T-helper 17 cell (primary cell): ENCODE measurements at regions not wholly inside any gene's neighbourhood (a gene's known extent, or its start where the extent isn't known, plus 50 kb on each side); places are given as distances from the start of the nearest gene placed in this dataset.

Experiments
- ATAC-seq: fragments of 150-1000 bp; cut with Tn5 transposase; 2 replicates; pipeline ENCODE4 v1.10.0; 2021; ENCODE audit warnings: mild to moderate bottlenecking, moderate library complexity
- DNase-seq, 3 donors: peaks; one replicate each; pipeline versions ENCODE4 v3.0.0 to v3.0.0-alpha.2; 2020 to 2021
- H3K9me3 ChIP-seq: one replicate; pipeline ENCODE4 v1.7.0; 2013; ENCODE audit warnings: low read length, mild to moderate bottlenecking; ENCODE audit not compliant: control insufficient read depth, poor library complexity, severe bottlenecking
- H3K27ac Mint-ChIP-seq: one replicate; pipeline ENCODE4 v1.8.0; 2022; ENCODE audit warnings: mild to moderate bottlenecking, moderate library complexity, mixed read lengths
- H3K27me3 Mint-ChIP-seq: one replicate; pipeline ENCODE4 v1.8.0; 2022; ENCODE audit warnings: mixed read lengths
- H3K36me3 Mint-ChIP-seq: one replicate; pipeline ENCODE4 v1.8.0; 2022; ENCODE audit warnings: low read depth, mixed read lengths
- H3K4me1 Mint-ChIP-seq: one replicate; pipeline ENCODE4 v1.8.0; 2022; ENCODE audit warnings: mild to moderate bottlenecking, mixed read lengths
- H3K4me3 Mint-ChIP-seq: one replicate; pipeline ENCODE4 v1.8.0; 2022; ENCODE audit warnings: mild to moderate bottlenecking, moderate library complexity, mixed read lengths

DNA sequence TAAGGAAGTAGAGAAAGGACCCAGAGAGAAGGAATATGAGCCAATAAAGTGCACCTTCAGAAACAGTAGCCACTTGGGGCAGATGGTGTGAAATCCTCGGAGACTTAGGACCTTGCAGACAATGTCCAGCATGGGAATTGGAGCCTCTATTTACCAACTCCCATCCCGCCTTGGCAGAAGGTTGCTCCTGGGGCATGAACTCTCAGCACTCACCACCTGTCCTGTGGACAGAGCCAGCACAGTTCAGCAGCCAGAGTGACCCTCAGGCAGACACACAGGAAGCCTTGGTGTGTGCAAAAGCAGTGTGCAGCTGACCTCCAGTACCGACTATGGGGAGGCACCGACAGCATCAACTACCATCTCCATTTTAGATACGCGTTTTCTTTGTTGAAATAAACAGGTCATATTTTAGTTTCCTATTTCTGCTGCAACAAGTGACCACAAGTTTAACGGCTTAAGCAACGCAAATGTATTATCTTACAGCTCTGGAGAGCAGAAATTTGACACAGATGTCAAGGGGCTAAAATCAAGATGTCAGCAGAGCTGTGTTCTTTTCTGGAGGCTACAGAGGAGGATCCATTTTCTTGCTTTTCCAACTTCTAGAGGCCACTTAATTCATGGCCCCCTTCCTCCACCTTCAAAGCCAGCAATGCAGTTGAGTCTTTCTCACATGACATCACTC lies 428.1 kb downstream of the MED13L start:
- H3K9me3 ChIP-seq, result no peaks in the 10 kb centered on the region
- Mint-ChIP-seq H3K4me3 (no peak overlapping the region), H3K27ac (no peak overlapping the region), H3K4me1 (no peaks in the 10 kb centered on the region), H3K36me3 (no peaks in the 10 kb centered on the region), H3K27me3 (peaks cover 5% of the 10 kb centered on the region)
- no peak for ATAC-seq
- no peak for DNase-seq

DNA sequence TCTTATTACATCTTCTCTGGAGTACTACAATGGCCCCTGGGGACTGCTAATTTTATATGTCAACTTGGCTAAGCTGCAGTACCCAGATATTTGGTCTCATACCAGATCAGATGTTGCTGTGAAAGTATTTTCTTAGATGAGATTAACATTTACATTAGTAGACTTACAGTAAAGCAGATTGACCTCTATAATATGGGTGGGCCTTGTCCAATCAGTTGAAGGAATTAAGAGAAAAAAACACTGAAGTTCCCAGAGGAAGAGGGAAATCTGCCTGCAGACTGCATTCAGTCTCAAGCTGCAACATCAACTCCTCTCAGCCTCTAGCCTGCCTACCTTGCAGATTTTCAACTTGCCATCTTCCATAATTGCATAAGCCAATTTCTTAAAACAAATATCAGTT lies 430.1 kb downstream of the MED13L start:
- no peak overlapping the region for H3K4me3 Mint-ChIP-seq
- no peaks in the 10 kb centered on the region for H3K4me1 Mint-ChIP-seq
- peaks cover 5% of the 10 kb centered on the region for H3K27me3 Mint-ChIP-seq
- no peak overlapping the region for H3K27ac Mint-ChIP-seq
- ATAC-seq, result no peak
- H3K9me3 ChIP-seq, result no peaks in the 10 kb centered on the region
- no peak for DNase-seq
- H3K36me3 Mint-ChIP-seq, result no peaks in the 10 kb centered on the region

DNA sequence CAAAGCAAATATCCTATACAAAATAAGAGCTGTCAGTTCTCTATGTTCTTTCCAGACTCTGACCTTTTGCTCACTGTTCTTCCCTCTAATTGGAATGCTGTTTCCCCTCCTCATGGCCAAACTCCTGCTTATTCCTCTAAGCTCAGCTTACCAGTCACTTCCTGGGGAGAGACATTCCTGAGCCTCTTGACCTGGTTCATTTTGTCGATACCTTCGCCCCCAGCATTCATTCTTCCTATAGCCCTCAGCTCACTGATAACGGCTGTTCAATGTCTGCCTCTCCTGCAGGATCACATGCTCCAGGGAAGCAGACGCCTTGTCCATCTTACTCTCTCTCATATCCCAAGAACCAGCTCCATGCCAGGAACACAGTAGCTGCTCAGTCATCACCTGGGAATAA lies 431.0 kb downstream of the MED13L start:
- no peaks in the 10 kb centered on the region for H3K36me3 Mint-ChIP-seq
- no peaks in the 10 kb centered on the region for H3K4me1 Mint-ChIP-seq
- no peak overlapping the region for H3K4me3 Mint-ChIP-seq
- H3K27me3 Mint-ChIP-seq, result peaks cover 5% of the 10 kb centered on the region
- H3K9me3 ChIP-seq, result no peaks in the 10 kb centered on the region
- DNase-seq (no peak), ATAC-seq (no peak)
- no peak overlapping the region for H3K27ac Mint-ChIP-seq

DNA sequence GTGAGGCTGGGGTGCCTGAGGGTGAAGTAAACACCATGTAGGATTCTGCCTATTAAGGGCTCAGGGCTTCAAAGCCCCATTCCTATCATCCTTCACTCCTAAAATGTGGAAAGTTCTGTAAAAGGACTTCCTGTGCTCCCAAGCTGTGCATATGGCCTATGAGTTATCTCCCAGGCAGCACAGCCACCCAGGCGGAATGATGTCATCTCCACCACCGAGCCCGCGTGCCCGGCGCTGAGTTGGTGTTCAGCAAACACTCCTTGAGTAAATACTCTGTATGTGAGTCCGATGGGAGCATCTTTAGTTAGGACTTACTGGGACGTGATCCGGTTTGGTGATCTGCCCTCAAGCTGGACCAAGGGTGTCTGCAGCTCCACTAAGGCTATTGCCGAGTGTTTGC lies 437.3 kb downstream of the MED13L start:
- ATAC-seq (no peak), DNase-seq (no peak)
- Mint-ChIP-seq H3K36me3 (no peaks in the 10 kb centered on the region), H3K27me3 (no peaks in the 10 kb centered on the region), H3K4me3 (no peak overlapping the region), H3K27ac (no peak overlapping the region), H3K4me1 (no peaks in the 10 kb centered on the region)
- H3K9me3 ChIP-seq, result no peaks in the 10 kb centered on the region

DNA sequence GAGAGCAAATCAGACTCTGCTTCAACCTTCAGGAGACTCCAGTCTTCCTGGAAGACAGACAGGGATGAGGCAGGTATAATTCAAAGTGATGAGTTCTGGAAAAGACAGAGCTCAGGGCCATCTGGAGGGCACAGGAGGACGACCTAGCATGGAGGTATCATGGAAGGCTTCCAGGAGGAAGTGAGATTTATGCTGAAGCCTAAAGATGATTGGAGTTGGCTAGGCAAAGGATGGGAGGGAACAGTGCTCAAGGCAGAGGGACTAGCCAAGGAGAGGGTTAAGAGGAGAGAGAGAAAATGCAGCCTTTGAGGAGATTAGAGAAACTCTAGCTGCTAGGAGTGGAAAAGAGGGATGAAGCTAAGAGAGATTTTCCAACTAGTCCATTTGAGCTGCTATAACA lies 438.5 kb downstream of the MED13L start:
- Mint-ChIP-seq H3K27me3 (no peaks in the 10 kb centered on the region), H3K27ac (no peak overlapping the region)
- no peak for DNase-seq

DNA sequence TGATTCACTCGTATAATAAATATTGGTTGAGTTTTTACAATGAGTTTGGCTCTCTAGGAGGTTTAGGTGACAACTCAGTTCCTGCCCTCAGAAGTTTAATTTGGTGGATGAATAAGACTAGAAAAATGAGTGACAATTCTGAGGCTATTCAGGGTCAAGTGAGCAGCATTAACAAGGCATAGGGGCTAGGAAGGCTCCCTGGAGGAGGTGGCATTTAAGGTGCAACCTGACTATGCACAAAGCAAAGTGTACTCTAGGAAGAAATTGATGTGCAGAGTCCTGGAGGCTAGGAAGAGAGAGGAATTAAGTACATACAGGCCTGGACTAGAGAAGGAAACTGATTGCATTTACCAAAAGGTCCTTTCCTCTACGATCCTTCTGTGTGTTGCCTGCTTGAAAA lies 440.3 kb downstream of the MED13L start:
- H3K4me3 Mint-ChIP-seq, result no peak overlapping the region
- no peaks in the 10 kb centered on the region for H3K9me3 ChIP-seq
- no peak for DNase-seq
- no peaks in the 10 kb centered on the region for H3K27me3 Mint-ChIP-seq
- ATAC-seq, result no peak
- no peak overlapping the region for H3K27ac Mint-ChIP-seq
- no peaks in the 10 kb centered on the region for H3K4me1 Mint-ChIP-seq
- H3K36me3 Mint-ChIP-seq, result no peaks in the 10 kb centered on the region

More for the DNA sequence above, 438.5 kb downstream of the MED13L start:
- H3K9me3 ChIP-seq, result no peaks in the 10 kb centered on the region
- ATAC-seq, result no peak
- Mint-ChIP-seq H3K4me1 (no peaks in the 10 kb centered on the region), H3K36me3 (no peaks in the 10 kb centered on the region), H3K4me3 (no peak overlapping the region)

DNA sequence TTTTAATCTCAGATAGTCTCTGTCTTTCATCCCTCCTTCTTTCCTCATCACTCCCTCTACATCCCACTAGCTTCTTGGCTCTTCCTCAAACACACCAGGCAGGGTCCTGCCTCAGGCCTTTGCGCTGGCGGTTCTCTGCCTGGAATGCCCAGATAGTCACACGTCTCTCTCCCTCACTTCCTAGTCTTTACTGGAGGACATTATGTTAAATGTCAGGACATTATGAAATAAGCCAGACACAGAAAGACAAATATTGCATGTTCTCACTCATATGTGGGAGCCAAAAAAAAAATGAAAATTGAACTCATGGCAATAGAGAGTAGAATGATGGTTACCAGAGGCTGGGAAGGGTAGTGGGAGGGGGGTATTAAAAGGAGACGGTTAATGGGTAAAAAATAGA lies 442.0 kb downstream of the MED13L start:
- H3K4me1 Mint-ChIP-seq, result no peaks in the 10 kb centered on the region
- H3K36me3 Mint-ChIP-seq, result no peaks in the 10 kb centered on the region
- H3K27me3 Mint-ChIP-seq, result no peaks in the 10 kb centered on the region
- H3K9me3 ChIP-seq, result no peaks in the 10 kb centered on the region
- DNase-seq (no peak), ATAC-seq (no peak)
- no peak overlapping the region for H3K4me3 Mint-ChIP-seq
- no peak overlapping the region for H3K27ac Mint-ChIP-seq

DNA sequence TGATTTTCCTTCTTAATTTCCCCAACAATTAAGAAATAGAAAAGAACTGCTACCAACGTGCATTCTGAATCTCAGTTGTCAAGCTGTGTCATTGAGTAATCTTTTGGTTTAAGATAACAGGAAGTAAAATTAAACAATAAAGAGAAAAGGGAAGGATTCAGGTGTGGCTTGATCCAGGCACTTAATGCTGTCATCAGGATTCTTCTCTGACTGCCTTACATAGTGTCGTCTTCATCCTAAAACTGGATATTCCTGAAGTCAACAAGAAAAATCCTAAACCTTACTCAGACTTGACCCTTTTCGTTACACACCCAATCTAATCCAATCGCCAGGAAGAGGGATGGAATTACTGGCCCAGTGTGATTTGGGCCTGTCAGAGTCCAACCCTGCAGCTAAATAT lies 443.8 kb downstream of the MED13L start:
- H3K27me3 Mint-ChIP-seq, result no peaks in the 10 kb centered on the region
- H3K27ac Mint-ChIP-seq, result no peak overlapping the region
- H3K36me3 Mint-ChIP-seq, result no peaks in the 10 kb centered on the region
- no peaks in the 10 kb centered on the region for H3K9me3 ChIP-seq
- no peak overlapping the region for H3K4me3 Mint-ChIP-seq
- DNase-seq, result no peak
- H3K4me1 Mint-ChIP-seq, result no peaks in the 10 kb centered on the region
- ATAC-seq, result no peak

DNA sequence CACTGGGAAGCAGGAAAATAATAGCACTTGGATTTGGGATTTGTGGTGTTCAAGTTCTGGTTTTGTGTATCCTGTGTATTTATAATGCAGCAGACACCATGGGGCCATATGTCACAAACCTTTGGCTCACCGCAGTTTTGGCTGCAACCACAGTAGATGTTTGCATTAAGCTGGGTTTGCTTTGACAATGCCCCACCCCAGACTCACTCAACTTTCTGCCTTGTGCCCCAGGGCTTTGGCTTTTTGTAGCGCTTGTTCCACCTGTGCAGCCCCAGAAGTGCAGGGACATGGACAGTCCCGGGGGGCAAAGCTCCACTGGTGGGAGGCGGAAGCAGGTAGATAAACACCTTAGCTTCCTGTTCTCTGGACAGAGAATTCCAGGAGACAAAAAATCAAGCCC lies 446.9 kb downstream of the MED13L start:
- Mint-ChIP-seq H3K4me3 (no peak overlapping the region), H3K4me1 (no peaks in the 10 kb centered on the region), H3K36me3 (no peaks in the 10 kb centered on the region), H3K27ac (no peak overlapping the region), H3K27me3 (no peaks in the 10 kb centered on the region)
- no peak for ATAC-seq
- DNase-seq, result no peak
- no peaks in the 10 kb centered on the region for H3K9me3 ChIP-seq

DNA sequence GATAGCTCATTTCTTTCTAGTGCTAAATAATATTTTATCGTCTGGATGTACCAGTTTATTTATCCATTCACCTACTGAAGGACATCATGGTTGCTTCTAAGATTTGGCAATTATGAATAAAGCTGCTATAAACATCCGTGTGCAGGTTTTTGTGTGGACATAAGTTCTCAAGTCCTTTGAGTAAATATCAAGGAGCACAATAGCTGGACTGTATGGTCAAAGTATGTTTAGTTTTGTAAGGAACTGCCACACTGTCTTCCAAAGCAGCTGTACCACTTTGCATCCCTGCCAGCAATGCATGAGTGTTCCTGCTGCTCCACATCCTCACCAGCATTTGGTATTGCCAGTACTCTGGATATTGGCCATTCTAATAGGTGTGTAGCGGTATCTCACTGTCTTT lies 447.4 kb downstream of the MED13L start:
- no peak for DNase-seq
- no peaks in the 10 kb centered on the region for H3K9me3 ChIP-seq
- Mint-ChIP-seq H3K4me3 (no peak overlapping the region), H3K27me3 (no peaks in the 10 kb centered on the region), H3K4me1 (no peaks in the 10 kb centered on the region), H3K27ac (no peak overlapping the region), H3K36me3 (no peaks in the 10 kb centered on the region)
- no peak for ATAC-seq

DNA sequence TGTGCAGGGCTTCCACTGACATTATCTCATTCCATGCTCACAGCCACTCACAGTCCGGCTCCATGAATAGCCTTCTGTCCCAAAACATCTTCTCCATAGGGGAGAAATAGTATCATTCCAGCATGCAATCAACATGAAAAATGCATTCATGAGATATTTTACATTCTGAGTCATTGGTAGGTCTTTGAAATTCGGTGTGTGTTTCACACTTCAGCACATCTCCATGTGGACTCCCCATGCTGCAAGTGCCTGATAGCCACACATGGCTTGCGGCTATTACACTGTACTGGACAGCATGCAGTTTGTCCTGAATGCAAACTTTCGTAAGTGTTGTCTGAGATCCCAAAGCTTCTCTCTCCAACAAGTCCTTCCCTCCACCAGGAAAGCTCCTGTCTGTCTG lies 449.3 kb downstream of the MED13L start:
- H3K27me3 Mint-ChIP-seq, result peaks cover 5% of the 10 kb centered on the region
- ATAC-seq (no peak), DNase-seq (no peak)
- H3K9me3 ChIP-seq, result no peaks in the 10 kb centered on the region
- no peak overlapping the region for H3K27ac Mint-ChIP-seq
- no peaks in the 10 kb centered on the region for H3K36me3 Mint-ChIP-seq
- no peak overlapping the region for H3K4me3 Mint-ChIP-seq
- H3K4me1 Mint-ChIP-seq, result no peaks in the 10 kb centered on the region

DNA sequence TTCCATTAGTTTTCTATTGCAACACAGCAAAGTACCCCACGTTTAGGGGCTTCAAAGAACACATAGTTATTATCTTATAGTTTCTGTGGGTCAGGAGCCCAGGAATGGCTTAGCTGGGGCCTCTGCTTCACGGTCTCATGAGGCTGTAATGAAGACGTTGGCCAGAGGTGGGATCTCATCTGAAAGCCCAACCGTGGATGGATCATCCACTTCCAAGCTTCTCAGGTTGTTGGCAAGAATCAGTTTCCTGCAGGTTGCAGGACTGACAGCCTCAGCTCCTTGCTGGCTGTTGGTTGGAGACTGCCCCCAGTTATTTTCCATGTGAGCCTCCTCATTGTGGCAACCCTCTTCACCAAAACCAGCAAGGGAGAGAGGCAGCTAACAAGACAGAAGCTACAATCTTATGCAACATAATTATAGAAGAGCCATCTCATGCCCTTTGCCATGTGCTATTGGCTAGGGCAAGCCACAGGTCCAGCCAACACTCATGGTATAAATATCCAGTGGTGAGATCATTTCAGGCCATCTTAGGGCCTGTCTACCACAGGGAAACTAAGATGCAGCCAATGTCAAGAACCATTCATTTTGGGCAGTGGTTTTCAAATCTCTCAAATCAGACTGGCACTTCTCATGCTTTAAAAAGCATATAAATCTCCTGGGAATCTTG lies 452.4 kb downstream of the MED13L start:
- Mint-ChIP-seq H3K27ac (no peak overlapping the region), H3K4me3 (no peak overlapping the region), H3K4me1 (no peaks in the 10 kb centered on the region), H3K36me3 (no peaks in the 10 kb centered on the region), H3K27me3 (peaks cover 5% of the 10 kb centered on the region)
- no peak for ATAC-seq
- DNase-seq, result no peak
- no peaks in the 10 kb centered on the region for H3K9me3 ChIP-seq

DNA sequence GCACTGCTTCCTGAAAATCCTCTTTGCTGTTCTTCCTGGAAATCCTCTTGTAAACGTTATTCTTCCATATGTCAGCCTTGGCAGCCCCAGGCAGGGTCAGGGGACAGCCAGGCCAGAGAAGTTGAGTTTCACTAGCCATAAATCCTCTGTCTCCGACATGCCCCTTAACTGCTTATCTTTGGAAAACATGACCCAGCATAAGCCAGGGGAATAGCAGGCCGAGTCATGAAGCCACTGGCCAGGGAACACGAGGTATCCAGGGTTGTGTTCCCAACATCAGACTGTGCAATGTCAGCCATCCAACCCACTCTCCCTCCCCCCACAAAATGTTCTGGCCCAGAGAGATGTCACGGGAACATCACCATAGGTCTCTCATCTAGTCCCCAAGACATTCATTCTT lies 453.9 kb downstream of the MED13L start:
- DNase-seq (no peak), ATAC-seq (no peak)
- peaks cover 5% of the 10 kb centered on the region for H3K27me3 Mint-ChIP-seq
- H3K9me3 ChIP-seq, result no peaks in the 10 kb centered on the region
- H3K36me3 Mint-ChIP-seq, result no peaks in the 10 kb centered on the region
- no peak overlapping the region for H3K4me3 Mint-ChIP-seq
- H3K27ac Mint-ChIP-seq, result no peak overlapping the region
- H3K4me1 Mint-ChIP-seq, result no peaks in the 10 kb centered on the region

DNA sequence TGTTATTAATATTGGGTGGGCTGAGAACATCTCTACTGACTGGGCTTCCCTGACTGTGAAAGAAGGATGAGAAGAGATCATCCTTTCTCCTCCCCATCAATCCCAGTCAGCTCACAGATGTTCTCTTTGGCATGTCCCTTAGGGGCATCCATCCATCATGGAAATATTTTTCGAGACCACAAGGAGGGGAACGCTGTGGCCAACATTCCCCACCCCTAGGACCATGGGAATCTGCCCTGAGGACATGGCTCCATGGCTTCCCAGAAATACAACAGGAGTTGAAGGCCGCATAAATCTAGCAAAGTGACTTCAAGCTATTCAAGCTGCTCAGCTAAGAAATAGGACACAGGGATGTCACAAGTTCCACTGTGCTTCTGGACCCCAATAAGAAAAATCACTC lies 456.8 kb downstream of the MED13L start:
- ATAC-seq, result no peak
- H3K36me3 Mint-ChIP-seq, result no peaks in the 10 kb centered on the region

More for the DNA sequence above, 456.8 kb downstream of the MED13L start:
- DNase-seq, result no peak
- no peaks in the 10 kb centered on the region for H3K4me1 Mint-ChIP-seq
- peaks cover 5% of the 10 kb centered on the region for H3K27me3 Mint-ChIP-seq
- no peak overlapping the region for H3K4me3 Mint-ChIP-seq
- H3K9me3 ChIP-seq, result no peaks in the 10 kb centered on the region
- no peak overlapping the region for H3K27ac Mint-ChIP-seq
